CD4-positive, alpha-beta T cell treated with Interleukin-10 for 1 hour (primary cell): ENCODE measurements at regions not wholly inside any gene's neighbourhood (a gene's known extent, or its start where the extent isn't known, plus 50 kb on each side); places are given as distances from the start of the nearest gene placed in this dataset.
A peak's percentile ranks its signal among the peaks of the same experiment; 100 is the strongest.
"Not testable (repeated sequence)": the region's sequence is repeated elsewhere in the genome, so short reads cannot be mapped to it uniquely, and the experiment has no call there.

ENCODE experiments used
- DNase-seq: peaks from one replicate; pipeline ENCODE4 v3.0.0-alpha.2; 2020

GRCh38 chr19:23984911-23985310 lies 70.2 kb downstream of the ZNF726 start:
- not testable (repeated sequence) for DNase-seq

- DNase-seq, result no peak
Observed at GRCh38 chr19:23986623-23987022, 71.9 kb downstream of the ZNF726 start.

DNA sequence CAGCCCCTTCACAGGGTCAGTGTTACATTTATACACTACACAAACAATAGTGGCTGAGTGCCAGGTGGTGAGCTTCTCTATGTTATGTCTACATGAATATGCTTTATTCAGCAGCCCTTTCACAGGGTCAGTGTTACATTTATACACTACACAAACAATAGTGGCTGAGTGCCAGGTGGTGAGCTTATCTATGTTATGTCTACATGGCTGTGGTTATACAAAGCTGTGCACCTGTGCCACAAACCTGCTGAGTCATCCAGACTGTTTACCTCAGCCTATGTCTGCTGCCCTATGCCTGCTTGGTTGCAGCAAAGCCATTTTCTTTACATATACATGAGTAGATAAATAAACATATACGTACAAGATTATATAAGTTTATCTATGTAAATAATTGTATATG lies 76.5 kb downstream of the ZNF726 start:
- peak; percentile 13 for DNase-seq

- DNase-seq, result peak; percentile 15
Observed at GRCh38 chr19:23992348-23992747, 77.7 kb downstream of the ZNF726 start.

- DNase-seq, result no peak
Observed at GRCh38 chr19:23993440-23993839, 78.8 kb downstream of the ZNF726 start.

DNA sequence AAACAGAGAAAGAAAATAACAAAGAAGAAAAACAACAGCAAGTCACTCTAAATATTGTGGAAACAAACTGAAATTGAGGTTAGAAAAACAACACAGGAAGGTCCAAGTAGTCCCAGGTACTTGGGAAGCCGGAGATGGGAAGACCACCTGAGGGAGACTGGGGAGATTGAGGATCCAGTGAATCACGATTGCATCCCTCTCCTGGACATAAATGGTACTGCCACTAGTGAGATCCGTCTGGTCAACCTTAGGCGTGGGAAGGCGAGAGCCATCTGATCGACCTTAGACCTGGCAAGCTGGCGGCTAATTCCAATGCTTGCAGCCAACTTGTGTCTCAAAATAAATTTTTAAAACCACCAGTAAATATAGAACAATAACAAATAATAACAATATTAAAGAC lies 81.9 kb downstream of the ZNF726 start:
- DNase-seq, result no peak

DNA sequence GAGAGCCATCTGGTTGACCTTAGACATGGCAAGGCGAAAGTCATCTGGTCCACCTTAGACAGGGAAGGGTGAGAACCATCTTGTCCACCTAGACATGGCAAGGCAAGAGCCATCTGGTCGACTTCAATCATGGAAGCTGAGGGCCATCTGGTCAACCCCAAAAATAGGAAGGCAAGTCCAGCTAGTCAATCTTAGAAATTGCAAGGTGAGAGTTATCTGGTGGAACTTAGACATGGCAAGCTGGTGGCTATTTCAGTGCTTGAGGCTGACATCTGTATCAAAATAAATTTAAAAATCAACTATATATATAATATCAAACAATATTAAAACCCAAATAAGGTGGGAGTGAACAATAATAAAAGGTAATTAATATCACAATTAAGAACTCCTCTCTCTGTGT lies 83.9 kb downstream of the ZNF726 start:
- DNase-seq, result no peak

GRCh38 chr19:23999821-24000610 lies 85.3 kb downstream of the ZNF726 start:
- DNase-seq, result no peak

- no peak for DNase-seq
Observed at GRCh38 chr19:24000656-24001055, 86.0 kb downstream of the ZNF726 start.

DNA sequence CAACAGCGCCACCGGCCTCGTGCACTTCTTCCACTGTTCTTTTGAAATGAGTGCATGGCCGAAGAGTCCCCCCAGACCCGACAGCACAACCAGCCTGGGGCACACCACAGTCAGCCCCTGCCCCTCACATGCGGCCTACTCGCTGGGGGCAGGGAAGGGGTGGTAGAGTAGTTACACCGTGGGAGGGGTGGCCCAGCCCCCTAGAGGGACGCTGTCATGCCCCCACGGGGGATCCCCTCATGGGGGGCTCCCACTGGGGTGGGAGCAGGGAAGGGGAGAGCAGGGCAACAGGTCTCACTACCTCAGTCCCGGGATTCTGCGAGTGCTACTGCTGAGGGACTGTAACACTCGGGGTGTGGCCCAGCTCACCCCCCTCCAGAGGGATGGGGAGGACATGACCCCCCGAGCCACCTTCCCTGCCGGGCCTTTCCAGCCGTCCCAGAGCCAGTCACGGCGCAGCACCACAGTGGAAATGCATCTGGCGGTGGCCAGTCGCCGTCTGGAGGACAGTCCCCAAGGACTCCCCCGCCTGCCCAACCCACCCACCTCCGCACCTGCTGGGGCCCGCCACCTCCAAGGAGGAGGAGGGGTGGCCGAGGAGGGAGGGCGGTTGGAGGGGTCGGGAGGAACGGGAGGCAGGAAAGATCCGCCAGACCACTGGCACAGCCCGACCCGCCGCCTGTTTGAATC lies 84.6 kb upstream of the ZNF254 start:
- no peak for DNase-seq

DNA sequence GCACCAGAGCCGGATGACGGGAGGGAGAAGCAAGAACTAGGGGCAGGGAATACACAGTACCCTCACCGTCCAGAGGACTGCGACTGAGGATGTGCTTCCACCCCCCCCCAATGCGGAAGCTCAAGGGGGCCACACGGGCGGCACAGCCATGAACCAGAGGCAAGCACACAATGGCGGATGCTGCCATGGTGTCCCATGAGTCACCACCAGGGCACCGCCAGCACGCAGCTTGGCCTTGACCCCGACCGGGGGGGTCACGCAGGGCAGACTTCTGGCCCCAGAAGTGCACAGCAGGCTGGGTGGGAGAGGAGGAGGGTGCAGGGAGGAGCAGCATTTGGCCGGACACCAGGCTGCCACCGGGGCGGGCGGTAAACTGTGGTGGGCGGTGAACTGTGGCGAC lies 83.5 kb upstream of the ZNF254 start:
- DNase-seq, result no peak

DNA sequence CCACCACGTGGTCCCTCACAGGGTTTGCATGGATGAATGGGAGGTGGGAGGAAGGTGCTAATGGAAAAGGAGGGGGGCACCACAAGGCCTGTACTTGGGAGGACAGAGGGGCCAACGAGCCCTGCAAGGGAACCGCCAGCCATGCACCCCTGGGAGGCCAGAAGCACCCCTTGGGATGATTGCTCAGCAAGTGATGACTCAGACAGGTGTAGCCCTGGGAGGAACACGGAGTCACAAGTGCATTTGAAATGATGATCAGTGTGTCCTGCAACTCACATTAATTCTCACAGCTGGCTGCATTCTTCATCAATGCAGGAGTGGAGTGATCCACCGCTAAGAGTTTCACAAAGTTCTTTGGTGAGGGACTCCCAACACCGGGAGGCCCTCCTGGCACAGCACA lies 82.8 kb upstream of the ZNF254 start:
- DNase-seq, result no peak

- DNase-seq, result no peak
Observed at GRCh38 chr19:24029941-24030636, 56.9 kb upstream of the ZNF254 start.

DNA sequence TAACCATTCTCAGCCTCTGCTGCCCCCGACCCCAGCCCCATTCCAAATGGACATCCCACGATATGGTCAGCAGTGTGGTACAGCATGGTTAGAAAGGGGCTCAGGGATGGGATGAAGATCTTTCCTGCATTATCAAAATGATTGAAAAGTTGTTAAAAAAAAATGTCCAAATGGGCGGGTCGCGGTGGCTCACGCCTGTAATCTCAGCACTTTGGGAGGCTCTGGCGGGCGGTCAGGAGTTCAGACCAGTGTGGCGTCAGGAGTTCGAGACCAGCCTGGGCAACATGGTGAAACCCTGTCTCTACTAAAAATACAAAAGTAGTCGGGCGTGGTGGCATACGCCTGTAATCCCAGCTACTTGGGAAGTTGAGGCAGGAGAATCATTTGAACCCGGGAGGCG lies 54.3 kb upstream of the ZNF254 start:
- peak; percentile 11 for DNase-seq

GRCh38 chr19:24033301-24033962 lies 53.6 kb upstream of the ZNF254 start:
- DNase-seq, result peak; percentile 85

DNA sequence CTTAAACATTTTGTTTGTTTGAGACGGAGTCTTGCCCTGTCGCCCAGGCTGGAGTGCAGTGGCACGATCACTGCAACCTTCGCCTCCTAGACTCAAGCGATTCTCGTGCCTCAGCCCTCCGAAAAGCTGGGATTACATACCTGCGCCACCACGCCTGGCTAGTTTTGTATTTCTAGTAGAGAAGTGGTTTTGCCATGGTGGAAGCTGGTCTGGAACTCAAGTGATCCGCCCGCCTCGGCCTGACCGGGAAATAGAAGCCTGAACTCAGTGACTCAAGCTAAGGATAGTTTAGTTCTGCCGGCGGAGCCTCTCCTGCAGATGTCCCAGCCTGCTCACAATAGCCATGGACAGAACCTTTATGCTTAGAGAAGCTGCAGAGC lies 53.0 kb upstream of the ZNF254 start:
- DNase-seq, result peak; percentile 23

GRCh38 chr19:24035261-24035880 lies 51.6 kb upstream of the ZNF254 start:
- not testable (repeated sequence) for DNase-seq
